SK-MEL-5 (cell line): ENCODE measurements at regions not wholly inside any gene's neighbourhood (a gene's known extent, or its start where the extent isn't known, plus 50 kb on each side); places are given as distances from the start of the nearest gene placed in this dataset.

Experiments
- DNase-seq: peaks from one replicate; pipeline ENCODE4 v3.0.0-alpha.2; 2016; ENCODE audit warnings: low read depth, low spot score
- in situ Hi-C: cut with HindIII; loops from 2 replicates; pipeline ENCODE4 v1.10.0; 2016; ENCODE audit warnings: low sequenced_read_pairs, high pct_unique_total_duplicates, low pct_unique_long_range_greater_than_20kb

DNA sequence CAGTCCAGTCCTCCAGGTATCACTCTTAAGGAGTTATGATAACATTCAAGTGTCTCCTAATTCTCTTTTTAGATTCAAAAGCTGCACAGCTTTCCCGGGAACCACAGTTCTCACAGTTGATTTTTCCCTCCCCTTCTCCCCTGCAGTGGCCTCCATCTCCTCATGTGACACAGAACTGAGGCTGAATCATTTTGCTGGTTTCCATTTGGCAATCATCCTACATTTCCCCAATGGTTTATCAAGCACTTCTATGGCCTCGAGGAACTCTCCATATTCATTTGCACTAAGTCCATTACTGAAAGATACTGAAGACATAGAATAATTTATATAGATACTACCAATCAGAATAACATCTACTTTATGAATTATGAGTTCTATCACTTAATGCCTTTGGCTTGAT lies 484.9 kb downstream of the GPAM start:
- DNase-seq, result peak; percentile 8
- in situ Hi-C loops, result no loop called here

DNA sequence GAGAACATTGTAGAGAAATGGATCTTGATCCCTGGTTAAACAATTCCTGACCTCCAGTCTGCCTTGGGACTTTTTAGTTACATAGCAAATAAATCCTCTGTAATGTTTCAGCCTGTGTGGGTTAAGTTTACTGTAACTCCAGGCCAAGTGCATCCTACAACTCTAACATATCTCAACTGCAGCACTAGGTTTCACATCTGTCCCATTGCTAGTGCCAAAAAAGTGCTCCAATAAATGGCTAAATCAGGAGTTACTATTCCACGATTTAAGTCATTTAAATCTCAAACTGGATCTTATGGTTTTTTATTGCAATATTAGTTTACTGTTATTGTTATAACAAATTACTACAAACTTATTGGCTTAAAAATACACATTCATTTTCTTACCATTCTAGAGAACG lies 479.6 kb downstream of the GPAM start:
- no peak for DNase-seq
- in situ Hi-C loops, result no loop called here

GRCh38 chr10:111705021-111705420 lies 478.5 kb downstream of the GPAM start:
- in situ Hi-C loops, result no loop called here
- DNase-seq, result no peak

DNA sequence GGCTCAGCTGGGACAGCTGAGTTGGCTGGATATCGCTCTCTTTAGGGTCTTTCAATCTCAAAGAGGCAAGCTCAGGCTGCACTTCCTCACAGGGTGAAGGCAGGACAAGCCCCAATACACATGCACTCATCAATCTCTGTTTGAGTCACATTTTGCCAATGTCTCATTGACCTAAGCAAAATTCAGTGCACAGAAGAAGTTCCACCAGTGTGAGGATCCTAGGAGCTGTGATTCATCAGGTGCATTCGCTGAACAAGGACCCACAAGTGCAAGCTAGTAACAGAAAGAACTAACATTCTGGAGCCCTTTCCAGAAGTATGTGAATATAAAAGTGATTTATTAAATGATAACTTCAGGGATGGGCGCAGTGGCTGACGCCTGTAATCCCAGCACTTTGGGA lies 477.2 kb downstream of the GPAM start:
- DNase-seq, result no peak
- in situ Hi-C loops, result no loop called here

GRCh38 chr10:111707076-111707475 lies 476.5 kb downstream of the GPAM start:
- in situ Hi-C loops, result no loop called here
- no peak for DNase-seq

DNA sequence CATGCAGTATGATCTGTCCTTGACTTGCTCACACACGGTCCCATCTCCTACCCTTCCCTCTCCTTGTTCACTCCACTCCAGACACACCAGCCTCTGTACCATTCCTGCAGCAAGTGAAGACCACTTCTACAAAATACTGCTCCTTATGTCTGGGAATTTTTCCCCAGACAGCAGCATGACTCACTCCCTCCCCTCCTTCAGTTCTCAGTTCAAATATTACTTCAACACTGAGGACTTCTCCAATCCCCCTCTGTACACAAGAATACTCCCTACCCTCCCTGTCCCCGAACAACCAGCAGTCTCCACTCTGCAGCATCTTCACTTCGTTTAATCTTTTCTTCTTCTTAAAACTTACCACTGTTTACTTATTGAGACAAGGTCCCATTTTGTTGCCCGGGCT lies 474.0 kb downstream of the GPAM start:
- in situ Hi-C loops, result no loop called here
- no peak for DNase-seq

DNA sequence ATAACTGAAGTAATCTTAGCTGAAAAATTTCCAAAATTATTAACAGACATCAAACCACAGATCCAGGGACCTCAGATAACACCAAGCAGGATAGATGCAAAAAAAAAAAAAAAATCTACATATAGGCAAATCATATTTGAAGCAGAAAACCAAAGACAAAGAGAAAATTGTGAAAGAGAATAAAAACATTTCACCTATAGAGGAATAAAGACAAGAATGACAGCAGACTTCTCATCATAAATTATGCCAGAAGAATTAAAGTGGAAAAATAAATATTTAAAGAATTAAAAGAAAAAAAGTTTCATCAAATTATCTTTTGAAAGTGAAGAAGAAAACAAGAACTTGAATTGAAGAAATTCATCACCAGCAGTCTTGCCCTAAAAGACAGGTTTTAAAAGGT lies 467.5 kb downstream of the GPAM start:
- DNase-seq, result no peak
- in situ Hi-C loops, result no loop called here

GRCh38 chr10:111724121-111724520 lies 459.4 kb downstream of the GPAM start:
- no peak for DNase-seq
- in situ Hi-C loops, result no loop called here

DNA sequence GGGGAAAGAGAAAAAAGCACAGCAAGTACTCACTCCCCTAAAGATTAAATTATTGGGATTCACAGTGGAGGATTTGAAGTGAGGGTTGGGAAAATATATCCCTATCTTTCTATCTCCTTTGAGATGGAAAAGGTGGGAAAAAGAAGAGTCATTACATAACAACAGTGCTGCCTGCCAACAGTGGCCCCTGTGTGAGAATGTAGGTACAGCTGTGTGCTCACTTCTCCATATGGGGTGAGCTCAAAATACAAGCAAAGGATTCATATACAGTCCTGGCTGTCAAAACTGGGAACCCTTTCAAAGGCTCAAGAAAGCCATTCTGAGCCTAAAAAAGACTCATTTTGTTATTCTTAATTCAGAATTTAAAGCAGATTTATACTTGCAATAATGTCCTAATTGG lies 458.5 kb downstream of the GPAM start:
- DNase-seq, result no peak
- in situ Hi-C loops, result no loop called here

DNA sequence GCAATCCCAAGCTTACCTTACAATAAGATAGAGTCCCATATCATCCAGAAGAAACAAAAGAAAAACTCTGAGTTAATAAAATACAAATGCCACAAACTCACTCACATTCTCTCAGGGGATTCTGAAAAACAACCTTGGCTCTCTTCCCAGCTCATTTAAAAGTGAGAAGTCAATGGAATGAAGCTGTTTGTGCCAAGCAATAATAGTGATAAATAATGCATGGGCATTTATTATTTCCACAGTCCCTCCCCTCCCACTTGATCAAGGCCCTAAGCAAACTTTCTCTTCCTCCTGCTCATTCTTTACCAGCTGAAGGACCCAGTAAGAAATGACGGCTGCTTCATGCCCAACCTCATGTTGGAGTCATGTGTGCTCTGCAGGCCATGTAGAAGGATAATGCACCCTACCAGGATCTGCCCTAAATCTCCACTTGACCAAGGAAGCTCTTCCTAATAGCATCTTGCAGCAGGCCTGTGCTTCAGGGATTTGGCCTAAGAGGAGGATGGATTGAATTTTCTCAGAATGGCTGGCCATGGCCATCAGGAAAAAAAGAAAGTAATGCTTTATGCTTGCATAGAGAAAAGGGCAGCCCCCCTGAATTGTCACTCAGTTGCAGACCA lies 451.3 kb downstream of the GPAM start:
- no peak for DNase-seq
- in situ Hi-C loops, result no loop called here

DNA sequence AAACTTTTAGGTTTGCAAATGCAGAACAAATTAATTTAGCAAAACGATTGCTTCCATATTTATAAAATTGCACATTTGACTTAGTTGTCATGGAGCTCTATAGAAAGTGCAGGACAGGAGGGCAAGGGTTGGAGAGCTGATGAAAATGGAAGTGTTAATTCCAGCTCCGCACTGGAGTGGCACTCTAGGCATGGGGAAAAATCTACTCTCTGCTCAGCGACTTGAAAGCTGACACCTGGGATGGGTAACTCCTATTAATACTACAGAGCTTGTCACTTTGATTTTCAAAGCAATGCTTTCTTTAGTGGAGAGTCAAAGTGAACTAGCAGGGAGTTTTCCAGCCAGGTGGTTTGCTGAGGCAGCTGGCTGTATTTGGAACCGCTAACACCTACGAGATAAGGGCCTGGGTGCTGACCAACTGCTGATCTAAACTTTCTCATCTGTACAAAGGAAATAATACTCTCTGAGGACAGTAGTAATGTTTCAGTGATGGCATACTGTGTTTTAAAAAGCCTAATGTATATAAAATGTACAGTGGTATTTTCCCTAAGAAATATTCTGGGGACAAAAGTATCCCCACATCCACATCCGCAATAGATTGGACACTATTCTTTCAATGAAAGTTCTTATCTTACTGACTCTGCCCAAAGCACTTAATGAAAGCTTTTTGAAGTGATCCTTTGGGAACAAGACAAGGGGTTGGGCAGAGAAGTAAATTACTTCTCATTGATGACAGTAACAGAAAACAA lies 444.3 kb downstream of the GPAM start:
- in situ Hi-C loops, result no loop called here
- DNase-seq, result no peak

DNA sequence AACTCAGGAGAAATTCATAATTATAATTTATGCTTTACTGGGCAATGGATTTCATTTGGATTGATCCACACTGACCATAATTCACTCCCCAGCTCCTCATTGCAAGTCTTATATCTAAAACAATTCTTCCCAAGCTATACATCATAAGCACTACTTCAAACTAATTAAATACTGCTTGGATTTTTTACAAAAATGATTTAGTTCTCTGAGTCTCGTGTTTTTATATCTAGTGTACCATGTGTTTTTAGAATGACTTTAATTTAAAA lies 443.8 kb downstream of the GPAM start:
- DNase-seq, result no peak
- in situ Hi-C loops, result no loop called here

DNA sequence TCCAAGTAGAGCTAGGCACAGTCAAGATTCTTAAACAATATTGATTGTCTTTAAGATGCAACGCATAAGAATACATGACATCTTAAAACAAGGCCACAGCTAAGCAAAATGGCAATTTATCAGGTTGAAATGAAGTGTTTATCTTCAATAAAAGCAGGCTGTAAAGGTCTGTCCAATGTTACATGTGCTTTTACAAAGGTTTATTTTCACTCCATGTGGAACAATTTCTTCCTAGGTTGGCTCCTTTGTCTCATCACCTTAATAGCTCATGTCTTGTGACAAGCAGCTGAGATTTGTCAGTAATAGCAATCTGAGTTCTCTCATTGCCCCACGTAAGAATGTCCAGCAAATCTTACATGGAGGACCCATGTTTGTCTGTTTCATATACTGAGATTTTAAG lies 437.6 kb downstream of the GPAM start:
- no peak for DNase-seq
- in situ Hi-C loops, result no loop called here

- DNase-seq, result no peak
- in situ Hi-C loops, result no loop called here
These were observed 435.8 kb downstream of the GPAM start for GRCh38 chr10:111747751-111748150.

- no peak for DNase-seq
- in situ Hi-C loops, result no loop called here
These were observed 435.4 kb downstream of the GPAM start for GRCh38 chr10:111748184-111748583.

DNA sequence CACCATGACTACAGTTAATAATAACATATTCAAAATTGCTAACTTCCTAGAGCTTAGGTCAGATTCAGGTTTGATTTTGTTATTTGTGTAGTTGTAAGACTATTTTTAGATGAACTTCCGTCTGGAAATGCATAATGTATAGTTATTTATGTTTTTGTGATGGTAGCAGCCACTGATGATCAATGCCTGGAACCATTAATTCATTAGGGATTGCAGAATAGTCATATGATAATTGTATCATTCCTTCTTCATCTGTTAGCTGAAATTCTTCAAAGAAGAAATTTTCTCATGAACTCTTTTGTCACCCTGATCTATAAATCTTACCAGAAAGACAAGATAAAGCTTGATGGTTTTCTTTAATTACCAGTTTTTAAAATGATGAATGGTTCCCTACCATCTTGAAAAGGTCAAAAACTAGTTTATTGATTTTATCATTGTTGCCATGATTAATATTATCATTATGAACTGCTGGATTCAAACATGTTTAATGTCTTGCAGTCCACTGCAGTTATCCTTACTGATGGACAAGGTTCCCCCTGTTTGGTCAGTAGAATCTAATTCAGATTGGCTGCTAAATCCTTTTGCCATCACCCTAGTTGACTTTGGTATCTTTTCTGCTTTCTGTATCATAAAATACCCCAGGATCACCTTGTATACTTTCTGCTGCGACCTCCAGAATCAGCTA lies 433.3 kb downstream of the GPAM start:
- in situ Hi-C loops, result no loop called here
- DNase-seq, result no peak

GRCh38 chr10:111756217-111757061 lies 427.1 kb downstream of the GPAM start:
- peak; percentile 95 for DNase-seq
- in situ Hi-C loops, result no loop called here

DNA sequence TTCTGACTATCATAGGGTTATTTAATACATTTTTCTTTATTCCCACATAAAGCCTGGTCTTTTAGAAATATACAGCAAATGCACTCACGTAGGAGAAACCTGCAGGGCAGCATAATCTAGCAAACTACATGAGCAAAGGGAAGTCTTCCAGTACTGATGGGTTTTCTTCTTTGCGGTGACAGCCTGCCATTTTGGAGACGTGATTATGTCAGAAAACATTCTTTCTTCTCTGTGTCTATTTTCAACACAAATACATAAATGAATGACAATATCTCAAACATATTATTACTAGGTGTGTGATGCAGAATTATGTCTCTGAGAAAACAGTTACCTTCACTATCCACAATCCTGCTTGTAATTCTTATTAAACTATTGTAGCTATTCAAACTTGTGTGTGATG lies 425.0 kb downstream of the GPAM start:
- in situ Hi-C loops, result no loop called here
- no peak for DNase-seq
